ENCODE measurements at regions not wholly inside any gene's neighbourhood (a gene's known extent, or its start where the extent isn't known, plus 50 kb on each side); places are given as distances from the start of the nearest gene placed in this dataset.
"Not testable (repeated sequence)": the region's sequence is repeated elsewhere in the genome, so short reads cannot be mapped to it uniquely, and the experiment has no call there.

GRCh38 chr5:167415779-167416746 is 875.4 kb upstream of the WWC1 start:
- DNase-seq (ENCODE audit: low spot score) = no peak

DNA sequence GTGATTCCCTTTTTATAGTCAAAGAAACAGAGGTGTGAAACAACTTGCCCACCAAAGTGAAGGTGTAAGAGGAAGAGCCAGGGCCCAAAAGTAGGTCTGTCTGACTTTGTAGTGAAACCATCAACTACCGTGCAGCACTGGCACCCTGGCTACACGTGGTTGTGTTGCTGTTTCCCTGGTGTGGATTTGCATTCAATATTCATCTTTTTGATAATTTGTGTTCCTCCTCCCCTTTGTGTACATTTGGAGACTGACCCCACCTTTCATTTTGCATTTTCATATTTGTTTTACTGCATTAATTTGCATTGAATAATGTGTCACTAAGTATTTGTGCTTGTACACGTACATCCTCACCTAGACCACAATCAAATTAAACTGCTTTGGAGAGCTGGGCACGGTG is 873.8 kb upstream of the WWC1 start:
- DNase-seq (ENCODE audit: low spot score) = no peak

DNA sequence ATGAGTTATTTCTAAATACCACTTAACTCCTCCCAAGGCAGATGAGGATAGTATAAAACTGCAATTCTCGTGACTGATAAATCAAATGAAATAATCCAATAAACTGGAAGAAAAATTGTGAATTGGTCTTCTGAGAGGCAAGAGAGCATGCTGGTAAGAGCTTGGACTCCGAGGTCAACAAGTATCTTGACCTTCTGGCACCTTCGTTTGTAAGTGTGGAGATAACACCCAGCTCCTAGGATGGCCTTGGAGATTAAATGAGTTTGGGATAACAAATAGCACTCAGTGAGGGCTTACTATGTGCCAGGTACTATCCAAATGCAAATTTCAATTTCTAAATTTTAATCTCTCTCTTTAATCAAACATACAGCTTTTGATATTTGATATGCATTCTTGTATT is 866.3 kb upstream of the WWC1 start:
- no peak for DNase-seq (ENCODE audit: low spot score)

GRCh38 chr5:167426501-167426900 is 864.9 kb upstream of the WWC1 start:
- DNase-seq (ENCODE audit: low spot score) = no peak

- not testable (repeated sequence) for DNase-seq (ENCODE audit: low spot score)
These were observed 863.8 kb upstream of the WWC1 start for GRCh38 chr5:167427641-167428040.

DNA sequence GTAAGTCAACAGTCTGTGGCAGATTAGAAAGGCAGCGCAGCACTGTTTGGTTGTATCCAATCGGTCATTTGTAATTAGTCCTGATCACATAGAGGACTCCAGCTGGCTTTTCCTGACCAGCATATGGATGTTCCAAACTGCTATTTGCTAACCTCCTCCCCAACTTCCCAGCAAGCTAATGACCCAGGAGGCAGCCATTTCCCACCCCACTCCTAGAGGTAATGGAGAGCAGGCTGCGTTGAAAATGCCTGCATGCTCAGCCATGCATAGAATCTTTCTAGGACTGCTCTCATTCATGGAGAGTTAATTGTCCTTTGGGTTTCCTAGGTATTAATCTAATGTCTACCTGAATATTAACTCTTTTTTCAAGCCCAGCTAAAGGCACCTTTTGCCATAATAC is 850.6 kb upstream of the WWC1 start:
- DNase-seq (ENCODE audit: low spot score) = no peak

- DNase-seq (ENCODE audit: low spot score) = no peak
These were observed 848.5 kb upstream of the WWC1 start for GRCh38 chr5:167442922-167443321.

DNA sequence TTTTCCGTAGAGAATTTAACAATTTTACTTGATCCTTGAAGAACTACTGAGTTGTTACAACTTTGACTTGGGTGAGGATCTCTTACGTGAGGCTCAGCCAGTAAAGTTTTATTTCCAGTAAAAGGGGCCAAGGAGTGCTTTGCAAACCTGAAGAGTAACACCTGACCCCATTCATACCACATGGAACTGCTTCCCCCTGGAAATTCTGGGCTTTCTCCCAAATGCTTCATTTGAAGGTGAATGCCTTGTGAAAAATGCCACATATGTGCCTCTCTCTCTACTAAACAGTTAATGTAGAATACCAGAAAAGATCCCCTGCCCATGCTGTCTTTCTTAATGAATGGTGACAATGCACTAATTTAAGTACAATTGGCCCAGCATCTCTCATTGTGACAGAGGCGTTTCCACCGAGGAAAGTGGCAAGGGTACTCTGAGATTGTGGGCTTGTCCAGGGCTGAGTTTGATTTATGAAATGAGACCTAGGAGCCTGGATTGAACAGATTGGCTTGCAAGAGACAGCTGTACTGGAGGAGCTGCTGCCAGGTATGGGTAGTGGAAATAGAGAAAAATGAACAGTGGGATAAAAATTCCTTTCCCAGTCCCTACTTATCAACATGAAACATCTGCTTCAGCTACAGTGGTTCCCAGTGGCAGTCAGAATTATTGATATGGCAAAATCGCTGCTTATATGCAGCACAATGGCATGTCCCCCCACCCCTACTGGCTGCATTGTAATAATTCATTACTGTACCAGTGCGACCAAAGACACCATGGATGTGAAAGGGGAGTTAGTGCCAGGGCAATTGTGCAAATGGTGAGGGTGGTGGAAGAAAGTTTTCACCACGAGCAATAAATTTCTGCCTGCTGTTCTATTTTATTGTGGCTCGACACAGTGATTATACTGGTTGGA is 843.7 kb upstream of the WWC1 start:
- no peak for DNase-seq (ENCODE audit: low spot score)

DNA sequence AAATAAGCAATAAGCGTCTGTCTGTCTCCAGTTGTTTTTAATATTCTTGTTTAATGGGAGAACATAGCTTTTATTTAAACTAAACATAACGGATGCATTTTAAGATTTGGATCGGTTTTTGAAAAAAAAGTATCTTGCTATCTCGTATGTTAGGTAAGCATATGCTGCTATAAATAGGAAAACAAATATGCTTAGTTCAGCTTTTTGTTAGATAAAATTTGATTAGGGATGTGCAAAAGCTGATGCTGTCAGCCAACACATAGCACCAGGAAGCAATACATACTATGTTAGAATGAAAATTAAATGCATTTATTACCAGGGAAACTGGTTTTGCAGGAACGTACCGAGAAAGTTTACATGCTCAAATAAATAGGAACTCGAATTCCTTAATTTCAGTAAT is 843.1 kb upstream of the WWC1 start:
- DNase-seq (ENCODE audit: low spot score) = no peak

GRCh38 chr5:167451076-167451475 is 840.4 kb upstream of the WWC1 start:
- no peak for DNase-seq (ENCODE audit: low spot score)

- DNase-seq (ENCODE audit: low spot score) = no peak
These were observed 839.3 kb upstream of the WWC1 start for GRCh38 chr5:167452136-167452535.

DNA sequence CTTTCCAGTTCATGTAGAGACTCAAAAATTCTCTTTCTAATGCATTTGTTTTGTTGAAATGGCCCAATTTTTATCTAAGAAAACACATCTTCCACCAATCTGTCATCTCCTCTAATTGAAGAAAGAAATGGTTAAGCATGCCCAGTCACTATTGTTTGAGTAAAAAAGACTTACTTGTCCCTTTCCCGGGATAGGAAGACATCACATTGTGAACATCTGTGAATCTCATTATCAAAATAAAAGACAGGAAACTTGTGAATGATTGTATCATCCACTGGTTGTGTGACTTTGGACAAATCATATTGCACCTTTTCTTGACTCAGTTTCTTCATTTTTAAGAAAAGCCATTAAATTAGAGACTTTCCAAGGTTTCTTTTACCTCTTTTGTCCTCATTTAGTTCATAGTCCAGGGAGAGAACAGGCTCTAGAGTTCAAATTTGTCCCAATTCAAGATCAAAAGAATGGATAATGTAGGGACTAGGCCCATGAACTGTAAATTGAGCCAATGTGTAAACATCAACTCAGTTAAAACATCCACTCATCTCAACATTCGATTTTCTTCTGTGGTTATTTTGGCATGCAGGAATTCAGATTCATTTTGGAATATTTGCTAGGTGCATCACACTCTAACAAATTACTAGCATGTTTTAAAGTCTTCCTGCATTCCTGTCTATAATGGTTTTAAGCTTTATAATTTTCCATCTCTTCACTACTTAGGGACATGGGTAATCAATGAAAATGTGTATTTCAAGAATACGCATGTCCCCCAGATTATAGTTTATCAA is 838.0 kb upstream of the WWC1 start:
- DNase-seq (ENCODE audit: low spot score) = no peak

DNA sequence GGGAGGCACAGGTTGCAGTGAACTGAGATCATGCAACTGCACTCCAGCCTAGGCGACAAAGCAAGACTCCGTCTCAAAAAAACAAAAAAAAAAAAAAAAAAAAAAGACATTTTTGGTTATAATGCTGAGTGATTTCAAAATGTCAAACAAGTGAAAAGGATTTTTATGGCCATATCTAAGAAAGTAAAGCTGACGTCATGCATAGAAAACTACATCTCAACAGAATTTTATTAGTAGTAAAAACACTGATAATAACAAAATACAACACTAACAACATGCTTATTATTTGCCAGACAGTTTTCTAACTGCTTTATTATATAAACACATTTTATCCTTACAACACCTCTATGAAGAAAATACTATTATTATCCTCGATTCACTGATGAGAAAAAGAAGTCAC is 833.0 kb upstream of the WWC1 start:
- DNase-seq (ENCODE audit: low spot score) = no peak

GRCh38 chr5:167460449-167461020 is 830.9 kb upstream of the WWC1 start:
- DNase-seq (ENCODE audit: low spot score) = no peak

GRCh38 chr5:167463939-167464338 is 827.5 kb upstream of the WWC1 start:
- no peak for DNase-seq (ENCODE audit: low spot score)

GRCh38 chr5:167466992-167467391 is 824.5 kb upstream of the WWC1 start:
- DNase-seq (ENCODE audit: low spot score) = no peak

- no peak for DNase-seq (ENCODE audit: low spot score)
These were observed 818.8 kb upstream of the WWC1 start for GRCh38 chr5:167472566-167473108.

GRCh38 chr5:167478188-167478587 is 813.3 kb upstream of the WWC1 start:
- no peak for DNase-seq (ENCODE audit: low spot score)

DNA sequence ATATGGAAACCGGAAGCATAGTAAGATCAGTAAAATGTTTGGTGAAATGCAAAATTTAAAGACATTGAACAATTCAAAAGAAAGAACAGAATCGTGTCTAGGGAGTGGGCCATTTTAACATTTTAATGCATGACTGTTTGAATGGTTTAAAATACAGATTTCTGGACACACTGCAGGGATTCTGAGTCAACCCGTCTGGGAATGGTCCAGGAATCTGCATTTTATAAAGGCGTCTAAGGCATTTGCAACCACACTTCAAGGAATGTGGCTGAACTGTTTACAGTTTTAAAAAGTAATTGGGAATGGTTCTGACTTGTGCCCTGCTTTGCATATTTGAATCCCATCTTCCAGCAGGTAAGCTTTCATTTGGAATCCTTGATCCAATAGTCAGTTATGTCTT is 811.7 kb upstream of the WWC1 start:
- no peak for DNase-seq (ENCODE audit: low spot score)

GRCh38 chr5:167481345-167481744 is 810.1 kb upstream of the WWC1 start:
- DNase-seq (ENCODE audit: low spot score) = no peak

GRCh38 chr5:167482555-167482954 is 808.9 kb upstream of the WWC1 start:
- no peak for DNase-seq (ENCODE audit: low spot score)

Data from CD4-positive, alpha-beta T cell treated with Interleukin-2 at 100 ng/mL for 4 hours (primary cell).